GM12878 (cell line): ENCODE measurements at regions not wholly inside any gene's neighbourhood (a gene's known extent, or its start where the extent isn't known, plus 50 kb on each side); places are given as distances from the start of the nearest gene placed in this dataset.

Source experiments
- ATAC-seq: fragments of 200-7000 bp; cut with Tn5 transposase; 3 replicates; pipeline ENCODE4 v1.9.1; 2020; ENCODE audit warnings: mild to moderate bottlenecking, moderate library complexity
- BruUV-seq: library from RNA; stranded (reverse); fragments of 400-500 nt; replicated peaks from 2 replicates; lab custom pipeline; 2021; lab: Mats Ljungman, UMichigan
- CTCF ChIA-PET: fragments of 300-600 bp; sonication (Branson Sonifier 250); formaldehyde crosslinking; extraction: SDS; loops from one replicate; lab custom pipeline; 2021; ENCODE audit warnings: inconsistent platforms; lab: Yijun Ruan, JAX
- POLR2A ChIA-PET: fragments of 350-600 bp; formaldehyde crosslinking; extraction: SDS; loops from one replicate; lab custom pipeline; 2021; ENCODE audit warnings: inconsistent platforms; lab: Charles Lee
- RAD21 ChIA-PET: fragments of 300-600 bp; sonication (Branson Sonifier 250); formaldehyde crosslinking; loops from one replicate; lab custom pipeline; 2023; ENCODE audit warnings: antibody characterized with exemption; ENCODE audit not compliant: unreplicated experiment; lab: Charles Lee
- SMC1A ChIA-PET: fragments of 300-600 bp; sonication (Branson Sonifier 250); formaldehyde crosslinking; loops from one replicate; lab custom pipeline; 2023; ENCODE audit not compliant: unreplicated experiment, uncharacterized antibody; lab: Charles Lee
- DNase-seq: peaks from one replicate; pipeline ENCODE4 v3.0.0-alpha.2; 2011; ENCODE audit warnings: low read depth, low spot score
- FAIRE-seq: peaks from 3 replicates; lab custom pipeline; 2011; peaks lifted over from hg19 to GRCh38; lab: Jason Lieb, UNC
- H2AFZ ChIP-seq: 2 replicates; pipeline ENCODE4 v1.6.0; 2011; ENCODE audit warnings: low read depth, low read length, control low read depth; ENCODE audit not compliant: control insufficient read depth
- H3K27ac ChIP-seq: 2 replicates; pipeline ENCODE4 v1.5.1; 2011; ENCODE audit warnings: control low read depth; ENCODE audit not compliant: control insufficient read depth, insufficient read depth
- H3K27me3 ChIP-seq, 2 experiments: replicated peaks in 1 of 2; 2 replicates each; pipeline versions ENCODE4 v1.6.0 to v1.6.1; 2011; ENCODE audit warnings: low read length in 1 of 2; ENCODE audit not compliant: control insufficient read depth in 2 of 2, insufficient read depth in 2 of 2
- H3K36me3 ChIP-seq, 2 experiments: 2 replicates each; pipeline ENCODE4 v1.5.1; 2011; ENCODE audit warnings: low read length in 1 of 2; ENCODE audit not compliant: control insufficient read depth in 2 of 2, insufficient read depth in 2 of 2
- H3K4me1 ChIP-seq: 2 replicates; pipeline ENCODE4 v1.6.1; 2011; ENCODE audit warnings: mild to moderate bottlenecking, low read length, moderate library complexity, mixed read lengths; ENCODE audit not compliant: control insufficient read depth, insufficient read depth
- H3K4me2 ChIP-seq: 2 replicates; pipeline ENCODE4 v1.6.0; 2011; ENCODE audit warnings: control low read depth; ENCODE audit not compliant: control insufficient read depth, insufficient read depth
- H3K4me3 ChIP-seq: fragments of 200-600 bp; sonication (generic); 2 replicates; pipeline ENCODE4 v1.5.1; 2016
- H3K79me2 ChIP-seq: 2 replicates; pipeline ENCODE4 v1.6.0; 2011; ENCODE audit warnings: low read length; ENCODE audit not compliant: control insufficient read depth, insufficient read depth
- H3K9ac ChIP-seq: 2 replicates; pipeline ENCODE4 v1.8.0; 2011; ENCODE audit warnings: low read length, control low read depth, mixed read lengths; ENCODE audit not compliant: control insufficient read depth, insufficient read depth
- H3K9me3 ChIP-seq: replicated peaks from 3 replicates; pipeline ENCODE4 v1.5.1; 2011; ENCODE audit warnings: mild to moderate bottlenecking, low read length; ENCODE audit not compliant: control insufficient read depth, insufficient read depth
- H4K20me1 ChIP-seq: 2 replicates; pipeline ENCODE4 v1.6.0; 2011; ENCODE audit not compliant: control insufficient read depth, insufficient read depth
- E2F4 ChIP-seq: IDR thresholded peaks from 2 replicates; pipeline ENCODE4 v1.6.1; 2012; ENCODE audit warnings: low read depth, low read length, improper control_type of control experiment
- ETV6 ChIP-seq, 2 experiments: fragments of 450-650 bp in 1 of 2; IDR thresholded peaks in 1 of 2; conservative IDR thresholded peaks in 1 of 2; 2 replicates each; pipeline ENCODE4 v1.6.1; 2014; ENCODE audit warnings: antibody characterized with exemption in 1 of 2, borderline replicate concordance in 1 of 2, low read depth in 1 of 2, mild to moderate bottlenecking in 1 of 2, moderate library complexity in 1 of 2
- IKZF1 ChIP-seq: fragments of 450-650 bp; conservative IDR thresholded peaks from 2 replicates; pipeline ENCODE4 v1.6.1; 2017; ENCODE audit warnings: antibody characterized with exemption, mild to moderate bottlenecking
- IKZF2 ChIP-seq, 2 experiments: fragments of 450-650 bp; IDR thresholded peaks; 2 replicates each; pipeline ENCODE4 v1.6.1; 2017; ENCODE audit warnings: mild to moderate bottlenecking in 2 of 2, moderate library complexity in 2 of 2
- RUNX3 ChIP-seq: IDR thresholded peaks from 2 replicates; pipeline ENCODE4 v1.6.1; 2012; ENCODE audit warnings: low read length, inconsistent platforms
- SIN3A ChIP-seq: IDR thresholded peaks from 2 replicates; pipeline ENCODE4 v1.6.1; 2012; ENCODE audit warnings: low read depth, low read length, improper control_type of control experiment
- TARDBP ChIP-seq: IDR thresholded peaks from 2 replicates; pipeline ENCODE4 v1.6.1; 2016; ENCODE audit warnings: borderline replicate concordance
- ZBED1 ChIP-seq: IDR thresholded peaks from 2 replicates; pipeline ENCODE4 v1.6.1; 2016; ENCODE audit warnings: borderline replicate concordance
- WGBS: methylation state at CpG from one replicate; pipeline ENCODE4 v1.1.6; 2016; ENCODE audit warnings: low lambda C conversion rate; ENCODE audit not compliant: insufficient replicate concordance, insufficient coverage; ENCODE audit errors: missing lambda C conversion rate; 5-methylcytosine and 5-hydroxymethylcytosine counted together
- in situ Hi-C: fragments of 300-500 bp; cut with MboI; formaldehyde crosslinking; loops from 9 replicates; pipeline ENCODE4 v1.14.3; 2018; ENCODE audit warnings: mixed read lengths
- intact Hi-C: fragments of 100-400 bp; cut with micrococcal nuclease; formaldehyde crosslinking; loops from one replicate; pipeline ENCODE4 v1.14.2; 2022; ENCODE audit not compliant: unreplicated experiment
- TF ChIP-seq, protein P1 (sequence below): fragments of 450-650 bp; IDR thresholded peaks from 2 replicates; pipeline ENCODE4 v1.6.1; 2017; ENCODE audit warnings: mild to moderate bottlenecking
- TF ChIP-seq, protein P2 (sequence below): IDR thresholded peaks from 2 replicates; pipeline ENCODE4 v1.6.1; 2012; ENCODE audit warnings: improper control_type of control experiment, low read depth, low read length; ENCODE audit not compliant: insufficient replicate concordance
- TF ChIP-seq, protein P3 (sequence below): fragments of 450-650 bp; IDR thresholded peaks from 2 replicates; pipeline ENCODE4 v1.6.1; 2017; ENCODE audit warnings: mild to moderate bottlenecking, low read depth, inconsistent platforms; ENCODE audit not compliant: poor library complexity, severe bottlenecking

GRCh38 chr15:39167164-39168058 lies 413.5 kb upstream of the THBS1 start:
- Histone ChIP-seq H3K4me3 (no peak overlapping the region), H4K20me1 (no peaks in the 10 kb centered on the region), H3K4me2 (no peak overlapping the region), H3K9ac (no peak overlapping the region), H3K9me3 (no peaks in the 10 kb centered on the region), H2AFZ (no peak overlapping the region), H3K27ac (no peak overlapping the region), H3K27me3 (0 out of 4 replicates have a peak, but pooled peaks cover 0 to 2% of the 10 kb centered on the region in 2 experiments), H3K4me1 (peaks cover 3% of the 10 kb centered on the region), H3K79me2 (no peaks in the 10 kb centered on the region), H3K36me3 (no peaks in the 10 kb centered on the region)
- in situ Hi-C loops (no loop called here), intact Hi-C loops (no loop called here)
- ChIA-PET SMC1A (interaction anchor here (0.7 to 1.4 kb wide), 3 partner anchors 10 to 125 kb away, joined by 3 to 4 read pairs (median 4); no protein-coding TSS in a partner anchor), CTCF (interaction anchor here (1.0 kb wide), 1 partner anchor 11 kb away, joined by 3 read pairs; no protein-coding TSS in a partner anchor), RAD21 (no interaction called here), POLR2A (no interaction called here)
- WGBS, result 26% methylated on average over 4 of the region's 4 CpGs
- BruUV-seq, result no TSS peak
- FAIRE-seq, result no peak
- TF ChIP-seq, protein P1, sequence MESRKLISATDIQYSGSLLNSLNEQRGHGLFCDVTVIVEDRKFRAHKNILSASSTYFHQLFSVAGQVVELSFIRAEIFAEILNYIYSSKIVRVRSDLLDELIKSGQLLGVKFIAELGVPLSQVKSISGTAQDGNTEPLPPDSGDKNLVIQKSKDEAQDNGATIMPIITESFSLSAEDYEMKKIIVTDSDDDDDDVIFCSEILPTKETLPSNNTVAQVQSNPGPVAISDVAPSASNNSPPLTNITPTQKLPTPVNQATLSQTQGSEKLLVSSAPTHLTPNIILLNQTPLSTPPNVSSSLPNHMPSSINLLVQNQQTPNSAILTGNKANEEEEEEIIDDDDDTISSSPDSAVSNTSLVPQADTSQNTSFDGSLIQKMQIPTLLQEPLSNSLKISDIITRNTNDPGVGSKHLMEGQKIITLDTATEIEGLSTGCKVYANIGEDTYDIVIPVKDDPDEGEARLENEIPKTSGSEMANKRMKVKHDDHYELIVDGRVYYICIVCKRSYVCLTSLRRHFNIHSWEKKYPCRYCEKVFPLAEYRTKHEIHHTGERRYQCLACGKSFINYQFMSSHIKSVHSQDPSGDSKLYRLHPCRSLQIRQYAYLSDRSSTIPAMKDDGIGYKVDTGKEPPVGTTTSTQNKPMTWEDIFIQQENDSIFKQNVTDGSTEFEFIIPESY, result no peak
- TF ChIP-seq ETV6 (conservative IDR thresholded peaks at IDR 0.05 in 1 of 2, IDR thresholded peaks at IDR 0.05 in 1 of 2; ENCODE audit: borderline replicate concordance in 1 of 2, low read depth in 1 of 2) (no peak), E2F4 (no peak), ZBED1 (no peak), IKZF1 (no peak), SIN3A (no peak), TARDBP (no peak), RUNX3 (no peak), IKZF2 (IDR thresholded peaks at IDR 0.05) (no peak)
- TF ChIP-seq, protein P2, sequence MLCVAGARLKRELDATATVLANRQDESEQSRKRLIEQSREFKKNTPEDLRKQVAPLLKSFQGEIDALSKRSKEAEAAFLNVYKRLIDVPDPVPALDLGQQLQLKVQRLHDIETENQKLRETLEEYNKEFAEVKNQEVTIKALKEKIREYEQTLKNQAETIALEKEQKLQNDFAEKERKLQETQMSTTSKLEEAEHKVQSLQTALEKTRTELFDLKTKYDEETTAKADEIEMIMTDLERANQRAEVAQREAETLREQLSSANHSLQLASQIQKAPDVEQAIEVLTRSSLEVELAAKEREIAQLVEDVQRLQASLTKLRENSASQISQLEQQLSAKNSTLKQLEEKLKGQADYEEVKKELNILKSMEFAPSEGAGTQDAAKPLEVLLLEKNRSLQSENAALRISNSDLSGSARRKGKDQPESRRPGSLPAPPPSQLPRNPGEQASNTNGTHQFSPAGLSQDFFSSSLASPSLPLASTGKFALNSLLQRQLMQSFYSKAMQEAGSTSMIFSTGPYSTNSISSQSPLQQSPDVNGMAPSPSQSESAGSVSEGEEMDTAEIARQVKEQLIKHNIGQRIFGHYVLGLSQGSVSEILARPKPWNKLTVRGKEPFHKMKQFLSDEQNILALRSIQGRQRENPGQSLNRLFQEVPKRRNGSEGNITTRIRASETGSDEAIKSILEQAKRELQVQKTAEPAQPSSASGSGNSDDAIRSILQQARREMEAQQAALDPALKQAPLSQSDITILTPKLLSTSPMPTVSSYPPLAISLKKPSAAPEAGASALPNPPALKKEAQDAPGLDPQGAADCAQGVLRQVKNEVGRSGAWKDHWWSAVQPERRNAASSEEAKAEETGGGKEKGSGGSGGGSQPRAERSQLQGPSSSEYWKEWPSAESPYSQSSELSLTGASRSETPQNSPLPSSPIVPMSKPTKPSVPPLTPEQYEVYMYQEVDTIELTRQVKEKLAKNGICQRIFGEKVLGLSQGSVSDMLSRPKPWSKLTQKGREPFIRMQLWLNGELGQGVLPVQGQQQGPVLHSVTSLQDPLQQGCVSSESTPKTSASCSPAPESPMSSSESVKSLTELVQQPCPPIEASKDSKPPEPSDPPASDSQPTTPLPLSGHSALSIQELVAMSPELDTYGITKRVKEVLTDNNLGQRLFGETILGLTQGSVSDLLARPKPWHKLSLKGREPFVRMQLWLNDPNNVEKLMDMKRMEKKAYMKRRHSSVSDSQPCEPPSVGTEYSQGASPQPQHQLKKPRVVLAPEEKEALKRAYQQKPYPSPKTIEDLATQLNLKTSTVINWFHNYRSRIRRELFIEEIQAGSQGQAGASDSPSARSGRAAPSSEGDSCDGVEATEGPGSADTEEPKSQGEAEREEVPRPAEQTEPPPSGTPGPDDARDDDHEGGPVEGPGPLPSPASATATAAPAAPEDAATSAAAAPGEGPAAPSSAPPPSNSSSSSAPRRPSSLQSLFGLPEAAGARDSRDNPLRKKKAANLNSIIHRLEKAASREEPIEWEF, result no peak
- TF ChIP-seq, protein P3, sequence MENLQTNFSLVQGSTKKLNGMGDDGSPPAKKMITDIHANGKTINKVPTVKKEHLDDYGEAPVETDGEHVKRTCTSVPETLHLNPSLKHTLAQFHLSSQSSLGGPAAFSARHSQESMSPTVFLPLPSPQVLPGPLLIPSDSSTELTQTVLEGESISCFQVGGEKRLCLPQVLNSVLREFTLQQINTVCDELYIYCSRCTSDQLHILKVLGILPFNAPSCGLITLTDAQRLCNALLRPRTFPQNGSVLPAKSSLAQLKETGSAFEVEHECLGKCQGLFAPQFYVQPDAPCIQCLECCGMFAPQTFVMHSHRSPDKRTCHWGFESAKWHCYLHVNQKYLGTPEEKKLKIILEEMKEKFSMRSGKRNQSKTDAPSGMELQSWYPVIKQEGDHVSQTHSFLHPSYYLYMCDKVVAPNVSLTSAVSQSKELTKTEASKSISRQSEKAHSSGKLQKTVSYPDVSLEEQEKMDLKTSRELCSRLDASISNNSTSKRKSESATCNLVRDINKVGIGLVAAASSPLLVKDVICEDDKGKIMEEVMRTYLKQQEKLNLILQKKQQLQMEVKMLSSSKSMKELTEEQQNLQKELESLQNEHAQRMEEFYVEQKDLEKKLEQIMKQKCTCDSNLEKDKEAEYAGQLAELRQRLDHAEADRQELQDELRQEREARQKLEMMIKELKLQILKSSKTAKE, result no peak
- DNase-seq, result no peak
- no peak for ATAC-seq
